ENCODE measurements at regions not wholly inside any gene's neighbourhood (a gene's known extent, or its start where the extent isn't known, plus 50 kb on each side); places are given as distances from the start of the nearest gene placed in this dataset.

DNA sequence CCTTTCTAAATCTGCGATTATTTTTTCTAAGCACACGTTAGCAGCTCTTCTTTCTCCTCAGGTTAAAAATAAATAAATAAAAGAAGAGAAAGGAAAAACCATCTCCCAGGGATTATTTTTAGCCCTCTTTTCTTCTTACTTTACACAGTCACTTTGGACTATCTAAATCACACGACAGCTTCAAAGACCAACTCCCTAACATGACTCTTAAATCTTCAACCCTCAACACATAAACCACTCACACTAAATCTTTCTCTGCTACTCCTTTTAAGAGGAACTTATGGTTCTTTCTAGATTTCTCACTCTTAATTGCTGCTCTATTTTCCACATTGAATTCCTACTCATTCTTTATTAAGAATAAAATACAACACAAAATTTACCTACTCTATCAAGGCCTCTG lies 1095.0 kb upstream of the B3GALT2 start:
- H3K27ac ChIP-seq: no peak overlapping the region
- no peak for TF ChIP-seq ZFX (IDR thresholded peaks at IDR 0.05; ENCODE audit: borderline replicate concordance)
- TF ChIP-seq, protein P1, sequence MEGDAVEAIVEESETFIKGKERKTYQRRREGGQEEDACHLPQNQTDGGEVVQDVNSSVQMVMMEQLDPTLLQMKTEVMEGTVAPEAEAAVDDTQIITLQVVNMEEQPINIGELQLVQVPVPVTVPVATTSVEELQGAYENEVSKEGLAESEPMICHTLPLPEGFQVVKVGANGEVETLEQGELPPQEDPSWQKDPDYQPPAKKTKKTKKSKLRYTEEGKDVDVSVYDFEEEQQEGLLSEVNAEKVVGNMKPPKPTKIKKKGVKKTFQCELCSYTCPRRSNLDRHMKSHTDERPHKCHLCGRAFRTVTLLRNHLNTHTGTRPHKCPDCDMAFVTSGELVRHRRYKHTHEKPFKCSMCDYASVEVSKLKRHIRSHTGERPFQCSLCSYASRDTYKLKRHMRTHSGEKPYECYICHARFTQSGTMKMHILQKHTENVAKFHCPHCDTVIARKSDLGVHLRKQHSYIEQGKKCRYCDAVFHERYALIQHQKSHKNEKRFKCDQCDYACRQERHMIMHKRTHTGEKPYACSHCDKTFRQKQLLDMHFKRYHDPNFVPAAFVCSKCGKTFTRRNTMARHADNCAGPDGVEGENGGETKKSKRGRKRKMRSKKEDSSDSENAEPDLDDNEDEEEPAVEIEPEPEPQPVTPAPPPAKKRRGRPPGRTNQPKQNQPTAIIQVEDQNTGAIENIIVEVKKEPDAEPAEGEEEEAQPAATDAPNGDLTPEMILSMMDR (IDR thresholded peaks at IDR 0.05): no peak

DNA sequence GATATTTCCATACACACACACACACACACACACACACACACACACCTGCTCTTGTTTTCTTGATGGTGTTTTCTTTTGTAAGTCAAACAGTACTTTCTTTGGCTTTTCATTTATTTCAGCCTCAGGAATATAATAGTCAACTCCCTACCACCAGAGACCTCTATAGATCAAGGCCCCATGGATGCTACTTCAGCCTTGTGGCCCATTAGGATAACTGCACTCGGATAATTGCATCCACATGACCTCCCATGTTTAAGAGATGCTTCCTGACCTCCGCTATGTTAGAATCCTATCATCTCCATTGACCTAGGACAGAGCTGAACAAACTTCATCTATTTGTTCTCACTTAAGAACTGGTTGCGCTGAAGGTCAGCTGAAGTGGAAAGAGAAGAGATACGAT lies 1094.0 kb upstream of the B3GALT2 start:
- H3K27ac ChIP-seq: no peak overlapping the region
- TF ChIP-seq ZFX (IDR thresholded peaks at IDR 0.05; ENCODE audit: borderline replicate concordance): no peak
- TF ChIP-seq, protein P1 (IDR thresholded peaks at IDR 0.05): no peak

DNA sequence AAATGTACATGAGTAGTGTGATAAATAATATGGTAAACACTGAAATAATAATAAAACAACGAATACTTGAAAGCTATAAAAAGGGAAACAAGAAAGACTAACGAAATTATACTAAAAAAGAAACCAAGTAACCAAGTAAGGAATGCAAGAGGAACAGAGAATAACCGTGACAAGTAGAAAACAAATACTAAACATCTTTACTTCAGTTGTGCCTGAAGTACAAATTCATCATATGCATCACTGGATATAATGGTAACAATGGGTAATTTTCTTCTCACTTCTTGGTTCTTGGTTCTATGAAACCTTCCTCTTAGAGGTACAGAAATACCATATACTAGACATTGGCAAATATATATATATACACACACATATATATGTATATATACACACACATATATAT lies 1093.6 kb upstream of the B3GALT2 start:
- no peak for TF ChIP-seq ZFX (IDR thresholded peaks at IDR 0.05; ENCODE audit: borderline replicate concordance)
- TF ChIP-seq, protein P1 (IDR thresholded peaks at IDR 0.05): no peak
- H3K27ac ChIP-seq: no peak overlapping the region

DNA sequence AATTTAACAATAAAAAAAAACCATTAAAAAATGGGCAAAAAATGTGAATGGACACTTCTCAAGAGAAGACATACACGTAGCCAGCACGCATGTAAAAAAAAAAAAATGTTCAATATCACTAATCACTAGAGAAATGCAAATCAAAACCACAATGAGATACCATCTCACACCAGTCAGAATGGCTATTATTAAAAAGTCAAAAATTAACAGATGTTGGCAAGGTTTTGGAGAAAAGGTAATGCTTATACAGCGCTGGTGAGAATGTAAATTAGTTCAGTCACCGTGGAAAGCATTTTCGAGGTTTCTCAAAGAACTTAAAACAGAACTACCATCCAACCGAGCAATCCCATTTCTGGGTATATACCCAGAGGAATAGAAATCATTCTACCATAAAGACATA lies 1091.5 kb upstream of the B3GALT2 start:
- H3K27ac ChIP-seq: no peak overlapping the region
- TF ChIP-seq ZFX (IDR thresholded peaks at IDR 0.05; ENCODE audit: borderline replicate concordance): no peak
- TF ChIP-seq, protein P1 (IDR thresholded peaks at IDR 0.05): no peak

DNA sequence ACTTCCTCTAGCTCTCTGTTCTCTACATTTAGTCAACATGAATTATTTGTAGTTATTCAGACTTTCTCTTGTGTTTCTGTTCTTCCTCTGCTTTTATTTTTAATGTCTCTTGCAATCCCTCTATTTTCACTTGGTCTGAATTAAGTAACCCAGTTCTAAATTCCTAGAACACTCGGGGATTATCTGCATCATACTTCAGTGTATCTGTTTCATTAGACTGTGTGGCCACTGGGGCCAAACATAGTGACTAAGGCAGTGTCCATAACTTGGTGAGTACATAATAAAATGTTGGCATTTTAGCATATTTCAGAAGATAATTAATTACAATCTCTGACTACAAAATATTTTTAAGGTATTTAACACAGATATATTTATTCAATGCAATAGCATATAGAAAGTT lies 1087.2 kb upstream of the B3GALT2 start:
- no peak overlapping the region for H3K27ac ChIP-seq
- no peak for TF ChIP-seq ZFX (IDR thresholded peaks at IDR 0.05; ENCODE audit: borderline replicate concordance)
- TF ChIP-seq, protein P1 (IDR thresholded peaks at IDR 0.05): no peak

DNA sequence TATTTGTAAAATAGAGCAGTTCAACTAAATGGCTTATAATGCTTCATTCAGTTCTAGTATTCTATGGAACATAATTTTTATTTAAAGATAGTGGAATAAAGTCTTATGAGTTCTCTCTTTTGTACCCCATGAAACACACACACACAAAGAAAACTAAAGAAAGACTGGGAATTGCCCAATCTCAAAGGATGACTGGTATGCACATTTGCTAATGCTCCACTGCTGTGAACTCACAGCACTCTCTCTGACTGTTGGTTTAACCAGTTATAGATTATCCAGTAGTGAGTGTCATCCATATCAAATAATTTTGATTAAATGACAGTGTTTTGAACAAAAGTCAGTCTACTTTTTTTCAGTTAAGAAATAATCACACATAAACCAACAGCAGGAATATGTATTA lies 1082.4 kb upstream of the B3GALT2 start:
- H3K27ac ChIP-seq: no peak overlapping the region
- no peak for TF ChIP-seq ZFX (IDR thresholded peaks at IDR 0.05; ENCODE audit: borderline replicate concordance)
- TF ChIP-seq, protein P1 (IDR thresholded peaks at IDR 0.05): no peak

DNA sequence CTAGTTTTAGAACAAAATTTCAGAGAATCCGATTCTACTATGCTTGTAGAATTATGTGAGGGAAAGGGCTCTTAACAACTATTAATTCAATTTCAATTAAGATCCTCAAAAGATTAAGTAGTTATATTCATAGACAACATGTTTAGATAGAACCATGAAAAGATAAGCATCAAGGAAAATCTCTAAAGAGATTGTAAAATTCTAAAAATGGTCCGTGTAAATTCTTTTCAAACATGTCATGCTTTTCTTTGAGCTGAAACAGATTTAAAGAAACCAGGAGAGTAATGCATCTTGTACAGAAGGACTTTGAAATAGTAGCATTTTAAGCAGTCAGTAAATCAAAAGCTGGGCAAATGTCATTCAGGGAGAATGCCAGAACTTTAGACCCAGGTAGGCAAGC lies 1080.6 kb upstream of the B3GALT2 start:
- no peak for TF ChIP-seq ZFX (IDR thresholded peaks at IDR 0.05; ENCODE audit: borderline replicate concordance)
- TF ChIP-seq, protein P1 (IDR thresholded peaks at IDR 0.05): no peak
- no peak overlapping the region for H3K27ac ChIP-seq

Measured in 22Rv1 (cell line).